T-cell (primary cell): ENCODE measurements at regions not wholly inside any gene's neighbourhood (a gene's known extent, or its start where the extent isn't known, plus 50 kb on each side); places are given as distances from the start of the nearest gene placed in this dataset.

ENCODE experiments used
- ATAC-seq, 4 experiments: fragments of 200-7000 bp in 3 of 4; fragments of 150-1000 bp in 1 of 4; cut with Tn5 transposase; replicated peaks in 1 of 4; 1 replicate in 3 of 4; 2 replicates in 1 of 4; pipeline ENCODE4 v1.10.0; 2021; ENCODE audit warnings: moderate library complexity in 3 of 4, mild to moderate bottlenecking in 2 of 4, moderate number of reproducible peaks in 1 of 4
- CTCF ChIA-PET, 2 donors: fragments of 300-600 bp; sonication (Branson Sonifier 250); formaldehyde crosslinking; loops; one replicate each; lab custom pipeline; 2022; ENCODE audit warnings: antibody characterized with exemption in 2 of 2; lab: Charles Lee
- POLR2A ChIA-PET, 2 donors: fragments of 300-600 bp; sonication (Branson Sonifier 250); formaldehyde crosslinking; loops; one replicate each; lab custom pipeline; 2022; ENCODE audit warnings: antibody characterized with exemption in 2 of 2; lab: Charles Lee
- DNase-seq, 35 experiments: peaks; one replicate each; pipeline versions ENCODE4 v3.0.0 to v3.0.0-alpha.2; 2013 to 2023
- H3K27ac ChIP-seq: one replicate; pipeline ENCODE4 v1.5.1; 2013; ENCODE audit warnings: low read length
- H3K27me3 ChIP-seq, 2 experiments: replicated peaks in 1 of 2; 1 replicate in 1 of 2; 2 replicates in 1 of 2; pipeline versions ENCODE4 v1.6.1 to v1.7.0; 2013; ENCODE audit warnings: low read length in 1 of 2, mixed read lengths in 1 of 2; ENCODE audit not compliant: control insufficient read depth in 2 of 2, insufficient read depth in 2 of 2; ENCODE audit errors: extremely low read depth in 1 of 2
- H3K36me3 ChIP-seq, 2 donors: 1 replicate in 1 of 2; 2 replicates in 1 of 2; pipeline versions ENCODE4 v1.6.1 to v1.7.0; 2013; ENCODE audit warnings: low read length in 1 of 2; ENCODE audit not compliant: control insufficient read depth in 2 of 2, insufficient read depth in 1 of 2; ENCODE audit errors: extremely low read depth in 1 of 2
- H3K4me1 ChIP-seq, 2 experiments: 1 replicate in 1 of 2; 2 replicates in 1 of 2; pipeline versions ENCODE4 v1.6.1 to v1.7.0; 2013; ENCODE audit warnings: low read length in 2 of 2, mixed read lengths in 1 of 2; ENCODE audit not compliant: insufficient read depth in 2 of 2, control insufficient read depth in 1 of 2; ENCODE audit errors: extremely low read depth in 1 of 2
- H3K4me3 ChIP-seq, 2 donors: 1 replicate in 1 of 2; 2 replicates in 1 of 2; pipeline versions ENCODE4 v1.5.1 to v1.7.0; 2013; ENCODE audit warnings: mild to moderate bottlenecking in 2 of 2, low read length in 1 of 2, moderate library complexity in 1 of 2; ENCODE audit not compliant: control insufficient read depth in 1 of 2; ENCODE audit errors: extremely low read depth in 1 of 2
- H3K9me3 ChIP-seq: 2 replicates; pipeline ENCODE4 v1.7.0; 2013
- H3K27ac Mint-ChIP-seq, 2 donors: one replicate each; pipeline ENCODE4 v1.8.0; 2020 to 2021; ENCODE audit warnings: mild to moderate bottlenecking in 2 of 2, mixed read lengths in 2 of 2
- H3K27me3 Mint-ChIP-seq, 2 donors: one replicate each; pipeline ENCODE4 v1.8.0; 2021 to 2022; ENCODE audit warnings: mixed read lengths in 2 of 2
- H3K36me3 Mint-ChIP-seq: one replicate; pipeline ENCODE4 v1.8.0; 2021; ENCODE audit warnings: mixed read lengths
- H3K4me1 Mint-ChIP-seq, 3 donors: one replicate each; pipeline ENCODE4 v1.8.0; 2020 to 2022; ENCODE audit warnings: mixed read lengths in 3 of 3, mild to moderate bottlenecking in 1 of 3
- H3K4me3 Mint-ChIP-seq, 3 donors: one replicate each; pipeline ENCODE4 v1.8.0; 2020 to 2022; ENCODE audit warnings: mild to moderate bottlenecking in 3 of 3, mixed read lengths in 3 of 3, moderate library complexity in 3 of 3
- H3K9me3 Mint-ChIP-seq, 3 donors: one replicate each; pipeline ENCODE4 v1.8.0; 2020 to 2022; ENCODE audit warnings: mixed read lengths in 3 of 3
- WGBS: methylation state at CpG from one replicate; pipeline ENCODE4 v1.1.5; 2013; ENCODE audit warnings: missing lambda C conversion rate; ENCODE audit not compliant: insufficient coverage; 5-methylcytosine and 5-hydroxymethylcytosine counted together

- Histone ChIP-seq H3K9me3 (no peaks in the 10 kb centered on the region), H3K27me3 (no peaks in the 10 kb centered on the region), H3K36me3 (no peaks in the 10 kb centered on the region), H3K4me3 (no peak overlapping the region), H3K27ac (no peak overlapping the region), H3K4me1 (no peaks in the 10 kb centered on the region)
- ATAC-seq: no peak
- Mint-ChIP-seq H3K27ac (no peak overlapping the region), H3K27me3 (no peaks in the 10 kb centered on the region), H3K9me3 (no peaks in the 10 kb centered on the region), H3K4me1 (no peaks in the 10 kb centered on the region), H3K36me3 (no peaks in the 10 kb centered on the region), H3K4me3 (no peak overlapping the region)
- CTCF ChIA-PET: no interaction called here
- POLR2A ChIA-PET: no interaction called here
- WGBS: no CpG with 5 or more reads among the region's 2 CpGs
- DNase-seq: no peak
Measured at GRCh38 chr18:64220941-64221340, 72.1 kb upstream of the LINC00305 start.

DNA sequence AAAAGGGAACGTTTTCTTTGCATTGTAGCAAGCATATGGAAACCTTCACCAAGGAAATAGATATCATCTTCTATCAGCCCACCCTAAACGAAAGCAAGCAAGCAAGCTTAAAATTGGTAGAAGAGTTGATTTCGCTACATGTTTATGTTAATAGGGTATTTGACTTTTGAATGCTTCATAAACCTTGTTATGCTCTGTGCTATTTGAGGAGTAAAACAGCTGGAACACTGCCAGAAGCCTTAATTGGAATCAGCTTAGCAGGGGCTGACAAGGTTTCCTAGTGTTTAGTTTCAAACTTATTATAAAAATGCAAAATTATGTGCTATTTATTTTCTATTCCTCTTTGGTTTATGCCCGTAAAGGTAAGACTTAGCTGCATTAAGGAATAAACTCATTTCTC lies 70.6 kb upstream of the LINC00305 start:
- Histone ChIP-seq H3K4me3 (no peak overlapping the region), H3K4me1 (no peaks in the 10 kb centered on the region), H3K9me3 (no peaks in the 10 kb centered on the region), H3K27me3 (no peaks in the 10 kb centered on the region), H3K27ac (no peak overlapping the region), H3K36me3 (no peaks in the 10 kb centered on the region)
- Mint-ChIP-seq H3K27me3 (no peaks in the 10 kb centered on the region), H3K27ac (no peak overlapping the region), H3K4me1 (no peaks in the 10 kb centered on the region), H3K9me3 (peaks cover 0 to 4% (median 3%) of the 10 kb centered on the region in 3 donors), H3K4me3 (no peak overlapping the region), H3K36me3 (no peaks in the 10 kb centered on the region)
- CTCF ChIA-PET: no interaction called here
- 60% methylated on average over 1 of the region's 4 CpGs for WGBS
- ATAC-seq: no peak
- POLR2A ChIA-PET: no interaction called here
- DNase-seq: no peak

GRCh38 chr18:64210401-64210949 lies 61.6 kb upstream of the LINC00305 start:
- H3K4me1 ChIP-seq: no peaks in the 10 kb centered on the region
- H3K9me3 ChIP-seq: no peaks in the 10 kb centered on the region
- H3K27me3 ChIP-seq: no peaks in the 10 kb centered on the region
- H3K9me3 Mint-ChIP-seq: peaks cover 0 to 2% (median 2%) of the 10 kb centered on the region in 3 donors
- 79% methylated on average over 2 of the region's 5 CpGs for WGBS
- no peak overlapping the region for H3K4me3 Mint-ChIP-seq
- no peaks in the 10 kb centered on the region for H3K36me3 ChIP-seq
- ChIA-PET CTCF (no interaction called here), POLR2A (no interaction called here)
- ATAC-seq (no peak), DNase-seq (no peak)
- no peak overlapping the region for H3K4me3 ChIP-seq
- no peak overlapping the region for H3K27ac ChIP-seq
- peaks cover 0 to 3% of the 10 kb centered on the region in 2 donors for H3K27me3 Mint-ChIP-seq
- H3K36me3 Mint-ChIP-seq: no peaks in the 10 kb centered on the region
- H3K4me1 Mint-ChIP-seq: peaks cover 12 to 22% (median 22%) of the 10 kb centered on the region in 3 donors
- H3K27ac Mint-ChIP-seq: no peak overlapping the region

DNA sequence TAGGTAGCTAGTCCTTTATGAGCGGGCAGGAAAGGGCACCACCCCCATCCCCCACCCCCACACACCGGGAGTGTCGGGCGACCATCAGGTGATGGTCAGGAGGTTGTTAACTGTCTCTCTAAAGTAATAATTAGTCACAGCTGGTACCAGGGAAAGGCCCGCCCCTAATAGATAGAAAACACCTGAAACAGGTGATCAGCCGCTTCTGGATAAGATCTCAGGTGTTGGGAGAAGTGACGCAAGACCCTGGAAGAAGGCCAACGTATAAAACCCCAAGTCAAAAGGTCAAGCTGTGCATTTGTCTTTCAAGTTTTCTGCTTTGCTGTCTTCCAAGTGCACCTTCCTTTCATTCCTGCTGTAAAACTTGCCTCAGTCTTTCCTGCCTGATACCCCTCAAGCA lies 59.6 kb upstream of the LINC00305 start:
- ChIA-PET CTCF (no interaction called here), POLR2A (no interaction called here)
- Mint-ChIP-seq H3K36me3 (no peaks in the 10 kb centered on the region), H3K27me3 (peaks cover 5 to 6% of the 10 kb centered on the region in 2 donors), H3K9me3 (no peaks in the 10 kb centered on the region), H3K4me1 (peaks cover 12 to 22% (median 22%) of the 10 kb centered on the region in 3 donors), H3K4me3 (peak overlapping the region in 1 of 3 donors; percentile 76), H3K27ac (no peak overlapping the region)
- Histone ChIP-seq H3K9me3 (no peaks in the 10 kb centered on the region), H3K27me3 (no peaks in the 10 kb centered on the region), H3K36me3 (no peaks in the 10 kb centered on the region), H3K4me3 (no peak overlapping the region), H3K27ac (no peak overlapping the region), H3K4me1 (no peaks in the 10 kb centered on the region)
- no peak for ATAC-seq
- no peak for DNase-seq
- WGBS: 88% methylated on average over 3 of the region's 8 CpGs

- Histone ChIP-seq H3K4me1 (no peaks in the 10 kb centered on the region), H3K36me3 (no peaks in the 10 kb centered on the region), H3K4me3 (peak overlapping the region; percentile 13 to 18), H3K27ac (no peak overlapping the region), H3K9me3 (no peaks in the 10 kb centered on the region), H3K27me3 (no peaks in the 10 kb centered on the region)
- no peaks in the 10 kb centered on the region for H3K36me3 Mint-ChIP-seq
- POLR2A ChIA-PET: no interaction called here
- DNase-seq: no peak
- CTCF ChIA-PET: interaction anchor here in 1 of 2 donors (0.7 kb wide), 1 partner anchor 162 kb away, joined by 3 read pairs; no protein-coding TSS in a partner anchor
- peak overlapping the region; percentile 54 to 76 (median 73) for H3K4me3 Mint-ChIP-seq
- no peak for ATAC-seq
- WGBS: no CpG with 5 or more reads among the region's 5 CpGs
- H3K27me3 Mint-ChIP-seq: peaks cover 5 to 6% of the 10 kb centered on the region in 2 donors
- no peaks in the 10 kb centered on the region for H3K9me3 Mint-ChIP-seq
- peaks cover 12 to 23% (median 22%) of the 10 kb centered on the region in 3 donors for H3K4me1 Mint-ChIP-seq
- H3K27ac Mint-ChIP-seq: no peak overlapping the region
Measured at GRCh38 chr18:64207820-64208219, 58.9 kb upstream of the LINC00305 start.

GRCh38 chr18:64203295-64203694 lies 54.4 kb upstream of the LINC00305 start:
- no peak for ATAC-seq
- ChIA-PET POLR2A (no interaction called here), CTCF (no interaction called here)
- Histone ChIP-seq H3K36me3 (no peaks in the 10 kb centered on the region), H3K9me3 (no peaks in the 10 kb centered on the region), H3K27ac (no peak overlapping the region), H3K27me3 (no peaks in the 10 kb centered on the region), H3K4me1 (no peaks in the 10 kb centered on the region), H3K4me3 (no peak overlapping the region)
- no CpG with 5 or more reads among the region's 3 CpGs for WGBS
- no peak for DNase-seq
- Mint-ChIP-seq H3K4me3 (no peak overlapping the region), H3K9me3 (no peaks in the 10 kb centered on the region), H3K36me3 (no peaks in the 10 kb centered on the region), H3K4me1 (peaks cover 10 to 16% (median 14%) of the 10 kb centered on the region in 3 donors), H3K27me3 (peaks cover 2 to 6% of the 10 kb centered on the region in 2 donors), H3K27ac (no peak overlapping the region)

DNA sequence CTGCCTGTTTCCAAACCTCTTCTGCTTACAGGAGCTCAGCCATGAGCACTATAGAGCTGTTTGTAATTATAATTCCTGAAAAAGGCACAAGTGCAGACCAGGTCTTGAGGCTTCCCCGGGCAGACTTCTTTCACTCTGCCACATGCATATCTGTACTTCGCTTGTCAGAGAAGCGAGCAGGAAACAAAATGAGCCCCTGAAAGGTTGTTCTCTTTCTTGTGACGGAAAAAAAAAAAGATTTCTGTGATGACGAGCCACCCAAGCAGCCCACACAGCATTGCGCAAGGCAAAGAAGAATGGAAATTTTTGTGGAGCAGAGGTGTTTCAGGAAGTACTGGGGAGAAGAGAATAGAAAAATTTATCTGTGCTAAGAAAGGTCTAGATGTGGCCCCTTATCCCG lies 54.0 kb upstream of the LINC00305 start:
- no peak overlapping the region for H3K27ac Mint-ChIP-seq
- CTCF ChIA-PET: no interaction called here
- H3K27me3 ChIP-seq: no peaks in the 10 kb centered on the region

More for the DNA sequence above, 54.0 kb upstream of the LINC00305 start:
- no peak overlapping the region for H3K4me3 Mint-ChIP-seq
- POLR2A ChIA-PET: no interaction called here
- Histone ChIP-seq H3K4me1 (no peaks in the 10 kb centered on the region), H3K9me3 (no peaks in the 10 kb centered on the region), H3K4me3 (no peak overlapping the region), H3K36me3 (no peaks in the 10 kb centered on the region), H3K27ac (no peak overlapping the region)
- H3K36me3 Mint-ChIP-seq: no peaks in the 10 kb centered on the region
- H3K9me3 Mint-ChIP-seq: no peaks in the 10 kb centered on the region
- H3K4me1 Mint-ChIP-seq: peaks cover 7 to 11% (median 10%) of the 10 kb centered on the region in 3 donors
- ATAC-seq (no peak), DNase-seq (no peak)
- 51% methylated on average over 4 of the region's 7 CpGs for WGBS
- peaks cover 2 to 6% of the 10 kb centered on the region in 2 donors for H3K27me3 Mint-ChIP-seq
